Endothelial cell (in vitro differentiated cells): ENCODE measurements at regions not wholly inside any gene's neighbourhood (a gene's known extent, or its start where the extent isn't known, plus 50 kb on each side); places are given as distances from the start of the nearest gene placed in this dataset.

ENCODE experiments used
- DNase-seq: peaks from one replicate; pipeline ENCODE4 v3.0.0; 2021; ENCODE audit warnings: low spot score
- H3K27ac Mint-ChIP-seq: one replicate; pipeline ENCODE4 v1.8.0; 2021; ENCODE audit warnings: mixed read lengths, inconsistent platforms; ENCODE audit not compliant: unreplicated experiment
- H3K27me3 Mint-ChIP-seq: one replicate; pipeline ENCODE4 v1.8.0; 2021; ENCODE audit warnings: mild to moderate bottlenecking, moderate library complexity, mixed read lengths, inconsistent platforms; ENCODE audit not compliant: unreplicated experiment
- H3K36me3 Mint-ChIP-seq: one replicate; pipeline ENCODE4 v1.8.0; 2021; ENCODE audit warnings: mild to moderate bottlenecking, low read depth, mixed read lengths, inconsistent platforms; ENCODE audit not compliant: unreplicated experiment
- H3K4me1 Mint-ChIP-seq: one replicate; pipeline ENCODE4 v1.8.0; 2021; ENCODE audit warnings: mild to moderate bottlenecking, mixed read lengths, inconsistent platforms; ENCODE audit not compliant: unreplicated experiment
- H3K4me3 Mint-ChIP-seq: one replicate; pipeline ENCODE4 v1.8.0; 2021; ENCODE audit warnings: mild to moderate bottlenecking, mixed read lengths, inconsistent platforms; ENCODE audit not compliant: unreplicated experiment
- H3K9me3 Mint-ChIP-seq: one replicate; pipeline ENCODE4 v1.8.0; 2021; ENCODE audit warnings: mixed read lengths, inconsistent platforms; ENCODE audit not compliant: unreplicated experiment
- TF ChIP-seq, protein P1 (sequence below): fragments of 200-600 bp; sonication (generic); IDR thresholded peaks from one replicate; pipeline ENCODE4 v1.5.0; 2021; ENCODE audit warnings: antibody characterized with exemption; ENCODE audit not compliant: unreplicated experiment

DNA sequence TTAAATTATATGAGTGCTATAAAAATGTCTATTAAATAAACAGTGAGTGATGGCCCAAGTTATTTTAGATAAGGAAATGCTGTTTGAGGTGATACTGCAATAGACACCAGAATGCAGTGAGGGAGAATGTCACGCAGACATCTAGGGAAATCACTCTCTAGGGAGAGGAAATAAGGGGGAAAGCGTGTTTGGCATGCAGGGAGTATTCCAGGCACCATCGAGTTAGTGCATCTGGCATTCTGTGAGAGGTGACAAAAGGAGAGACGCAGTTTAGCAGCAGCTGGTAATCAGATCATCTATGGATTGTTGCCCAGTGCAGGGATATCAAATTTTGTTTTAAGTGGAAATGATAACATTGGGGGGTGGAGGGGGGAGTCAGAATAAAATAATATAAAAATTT is 175.4 kb upstream of the NETO1 start:
- Mint-ChIP-seq H3K36me3 (no peaks in the 10 kb centered on the region), H3K9me3 (no peaks in the 10 kb centered on the region), H3K4me1 (peaks cover 14% of the 10 kb centered on the region), H3K4me3 (no peak overlapping the region), H3K27ac (no peak overlapping the region), H3K27me3 (no peaks in the 10 kb centered on the region)
- DNase-seq = no peak
- TF ChIP-seq, protein P1, sequence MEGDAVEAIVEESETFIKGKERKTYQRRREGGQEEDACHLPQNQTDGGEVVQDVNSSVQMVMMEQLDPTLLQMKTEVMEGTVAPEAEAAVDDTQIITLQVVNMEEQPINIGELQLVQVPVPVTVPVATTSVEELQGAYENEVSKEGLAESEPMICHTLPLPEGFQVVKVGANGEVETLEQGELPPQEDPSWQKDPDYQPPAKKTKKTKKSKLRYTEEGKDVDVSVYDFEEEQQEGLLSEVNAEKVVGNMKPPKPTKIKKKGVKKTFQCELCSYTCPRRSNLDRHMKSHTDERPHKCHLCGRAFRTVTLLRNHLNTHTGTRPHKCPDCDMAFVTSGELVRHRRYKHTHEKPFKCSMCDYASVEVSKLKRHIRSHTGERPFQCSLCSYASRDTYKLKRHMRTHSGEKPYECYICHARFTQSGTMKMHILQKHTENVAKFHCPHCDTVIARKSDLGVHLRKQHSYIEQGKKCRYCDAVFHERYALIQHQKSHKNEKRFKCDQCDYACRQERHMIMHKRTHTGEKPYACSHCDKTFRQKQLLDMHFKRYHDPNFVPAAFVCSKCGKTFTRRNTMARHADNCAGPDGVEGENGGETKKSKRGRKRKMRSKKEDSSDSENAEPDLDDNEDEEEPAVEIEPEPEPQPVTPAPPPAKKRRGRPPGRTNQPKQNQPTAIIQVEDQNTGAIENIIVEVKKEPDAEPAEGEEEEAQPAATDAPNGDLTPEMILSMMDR = no peak

DNA sequence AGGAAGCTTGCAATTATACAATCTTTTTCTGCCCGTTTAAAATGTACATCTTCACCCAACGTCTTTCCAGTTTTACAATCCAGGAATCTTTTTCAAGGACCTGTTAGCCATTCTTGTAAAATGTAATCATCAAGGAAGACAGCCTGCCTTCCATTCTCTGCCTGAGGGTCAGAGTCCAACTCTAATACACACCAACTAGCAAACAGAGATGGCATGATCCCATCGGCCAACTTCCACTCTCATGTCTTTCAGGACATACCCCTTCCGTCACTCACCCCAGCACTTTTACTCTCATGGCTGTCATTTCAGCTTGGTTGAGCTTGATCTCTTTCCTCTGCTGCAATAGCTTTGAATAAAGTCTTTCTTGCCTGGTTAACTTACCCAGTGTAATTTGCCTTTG is 172.5 kb upstream of the NETO1 start:
- Mint-ChIP-seq H3K27me3 (peaks cover 2% of the 10 kb centered on the region), H3K4me1 (peaks cover 14% of the 10 kb centered on the region), H3K9me3 (no peaks in the 10 kb centered on the region), H3K36me3 (no peaks in the 10 kb centered on the region), H3K4me3 (no peak overlapping the region), H3K27ac (no peak overlapping the region)
- no peak for DNase-seq
- TF ChIP-seq, protein P1 = no peak

DNA sequence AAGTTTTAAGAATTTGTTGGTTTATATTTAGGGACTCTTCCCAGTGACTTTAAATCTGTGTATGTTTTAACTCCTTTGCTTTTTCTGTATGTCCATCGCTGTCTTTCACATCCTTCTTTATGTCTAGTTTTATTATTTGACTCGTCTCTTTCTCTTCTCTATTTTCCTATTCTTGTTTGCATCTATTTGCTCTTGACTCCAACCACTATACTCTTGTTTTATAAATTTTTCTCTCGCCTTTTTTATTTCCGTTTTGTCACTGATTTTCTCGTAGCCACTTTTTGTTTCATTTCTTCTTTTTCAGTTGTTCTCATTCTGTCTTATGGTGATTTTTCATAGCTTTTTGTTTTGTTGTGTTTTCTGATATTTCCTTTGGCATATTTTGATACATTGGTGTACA is 170.5 kb upstream of the NETO1 start:
- Mint-ChIP-seq H3K4me1 (peaks cover 13% of the 10 kb centered on the region), H3K9me3 (no peaks in the 10 kb centered on the region), H3K27me3 (peaks cover 2% of the 10 kb centered on the region), H3K36me3 (no peaks in the 10 kb centered on the region), H3K4me3 (no peak overlapping the region), H3K27ac (no peak overlapping the region)
- TF ChIP-seq, protein P1 = no peak
- no peak for DNase-seq

DNA sequence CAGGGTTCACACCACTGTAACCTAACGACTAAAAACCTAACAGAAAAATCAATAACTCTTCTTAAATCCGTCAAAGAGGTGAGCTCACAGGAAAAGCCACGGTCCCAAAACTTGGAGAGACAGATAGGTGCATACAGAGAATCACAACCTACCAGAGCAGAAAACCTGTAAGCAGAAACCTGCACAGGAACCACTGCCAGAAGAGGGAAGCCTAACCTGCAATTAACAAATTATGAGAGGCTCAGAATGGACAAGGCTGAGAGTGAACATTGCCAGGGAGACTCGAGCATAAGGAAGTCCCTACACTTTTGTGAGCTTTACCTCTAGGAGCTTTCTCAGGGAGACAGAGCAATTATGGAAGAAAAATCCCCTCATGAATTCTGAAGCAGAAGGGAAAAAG is 156.2 kb upstream of the NETO1 start:
- no peak overlapping the region for H3K4me3 Mint-ChIP-seq
- H3K27ac Mint-ChIP-seq = no peak overlapping the region
- peaks cover 2% of the 10 kb centered on the region for H3K27me3 Mint-ChIP-seq
- H3K9me3 Mint-ChIP-seq = no peaks in the 10 kb centered on the region
- no peaks in the 10 kb centered on the region for H3K4me1 Mint-ChIP-seq
- no peak for DNase-seq
- no peaks in the 10 kb centered on the region for H3K36me3 Mint-ChIP-seq
- TF ChIP-seq, protein P1 = no peak

DNA sequence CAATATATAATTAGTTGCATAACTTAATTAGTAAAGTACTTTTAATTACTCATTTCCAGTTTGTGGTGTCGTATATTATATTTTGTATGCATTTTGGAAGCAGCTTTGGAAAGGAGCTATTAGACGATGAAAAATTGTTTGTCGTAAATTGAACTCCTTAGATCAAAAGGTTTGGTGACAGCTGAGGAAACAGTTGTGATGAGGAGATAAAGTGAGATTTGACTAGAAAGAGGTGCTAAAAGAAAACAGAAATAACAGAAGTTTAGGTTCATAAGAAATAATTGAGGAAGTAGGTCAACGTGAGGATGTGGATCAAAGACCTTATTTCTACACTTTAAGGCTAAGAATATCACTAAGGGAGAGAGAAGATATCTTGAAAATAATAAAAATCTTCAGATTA is 141.9 kb upstream of the NETO1 start:
- H3K36me3 Mint-ChIP-seq = no peaks in the 10 kb centered on the region
- H3K27me3 Mint-ChIP-seq = peaks cover 3% of the 10 kb centered on the region
- no peak for DNase-seq
- H3K27ac Mint-ChIP-seq = no peak overlapping the region
- no peak overlapping the region for H3K4me3 Mint-ChIP-seq
- H3K4me1 Mint-ChIP-seq = no peaks in the 10 kb centered on the region
- no peaks in the 10 kb centered on the region for H3K9me3 Mint-ChIP-seq
- TF ChIP-seq, protein P1 = no peak
